ENCODE measurements at regions not wholly inside any gene's neighbourhood (a gene's known extent, or its start where the extent isn't known, plus 50 kb on each side); places are given as distances from the start of the nearest gene placed in this dataset.
"Not testable (repeated sequence)": the region's sequence is repeated elsewhere in the genome, so short reads cannot be mapped to it uniquely, and the experiment has no call there.

- DNase-seq, result no peak
Measured at GRCh38 chr6:165770397-165771082, 107.5 kb upstream of the PDE10A start.

DNA sequence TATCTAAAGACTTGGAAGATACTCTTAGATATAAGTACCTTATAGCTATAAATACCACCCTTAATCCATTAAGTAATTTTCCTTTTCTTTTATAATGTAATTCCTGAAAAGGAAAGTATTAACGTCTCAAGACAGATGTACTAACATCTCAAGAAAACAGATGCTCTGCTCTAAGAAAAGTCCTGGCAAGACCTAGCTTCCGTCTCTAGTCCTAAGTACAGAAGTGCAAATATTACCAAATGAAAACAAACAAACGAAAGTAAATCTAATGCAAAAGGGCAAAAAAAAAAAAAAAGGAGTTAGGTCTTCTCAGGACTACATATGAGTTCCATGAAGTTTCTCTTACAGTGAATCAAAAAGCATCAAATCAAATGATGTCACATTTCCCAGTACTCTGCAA lies 106.8 kb upstream of the PDE10A start:
- DNase-seq, result no peak

- DNase-seq, result no peak
Measured at GRCh38 chr6:165769401-165769800, 106.4 kb upstream of the PDE10A start.

DNA sequence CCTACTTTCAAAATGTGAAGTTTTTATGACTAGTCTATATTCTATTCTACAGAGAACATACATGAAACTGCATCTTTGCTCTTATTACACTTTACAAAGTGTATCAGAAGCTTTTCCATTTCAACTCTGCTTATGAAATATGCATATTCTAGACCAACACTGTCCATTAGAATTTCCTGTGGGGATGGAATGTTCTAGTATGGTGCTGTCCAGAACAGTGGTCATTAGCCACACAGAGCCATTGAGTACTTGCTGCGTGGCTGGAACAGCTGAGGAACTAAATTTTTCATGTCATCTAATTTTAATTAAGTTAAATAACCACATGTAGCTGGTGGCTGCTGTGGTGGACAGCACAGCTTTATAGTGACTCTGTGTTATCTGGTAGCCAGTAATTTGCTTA lies 105.9 kb upstream of the PDE10A start:
- DNase-seq, result no peak

- no peak for DNase-seq
Measured at GRCh38 chr6:165767228-165767627, 104.2 kb upstream of the PDE10A start.

GRCh38 chr6:165766457-165766856 lies 103.4 kb upstream of the PDE10A start:
- DNase-seq, result no peak

DNA sequence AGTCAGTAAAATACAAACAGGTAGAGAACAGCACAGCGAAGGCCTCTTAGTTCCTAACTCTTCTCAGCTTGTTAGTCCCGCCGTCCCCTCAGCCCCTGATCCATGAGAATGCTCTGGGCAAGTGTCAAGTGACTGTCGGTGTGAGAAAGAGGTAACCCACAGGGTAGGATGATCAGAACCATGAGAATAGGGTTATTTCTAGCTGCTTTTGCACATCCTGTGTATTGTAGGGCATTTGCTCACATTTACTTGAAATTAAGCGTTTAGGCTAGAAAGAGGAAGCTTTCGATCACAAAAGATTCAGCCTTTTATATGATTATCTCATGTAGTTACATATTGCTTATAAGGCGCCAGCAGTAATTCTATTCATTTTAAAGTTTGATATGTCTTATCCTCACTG lies 103.0 kb upstream of the PDE10A start:
- no peak for DNase-seq

GRCh38 chr6:165765256-165765655 lies 102.2 kb upstream of the PDE10A start:
- not testable (repeated sequence) for DNase-seq

GRCh38 chr6:165762876-165763275 lies 99.8 kb upstream of the PDE10A start:
- DNase-seq, result no peak

DNA sequence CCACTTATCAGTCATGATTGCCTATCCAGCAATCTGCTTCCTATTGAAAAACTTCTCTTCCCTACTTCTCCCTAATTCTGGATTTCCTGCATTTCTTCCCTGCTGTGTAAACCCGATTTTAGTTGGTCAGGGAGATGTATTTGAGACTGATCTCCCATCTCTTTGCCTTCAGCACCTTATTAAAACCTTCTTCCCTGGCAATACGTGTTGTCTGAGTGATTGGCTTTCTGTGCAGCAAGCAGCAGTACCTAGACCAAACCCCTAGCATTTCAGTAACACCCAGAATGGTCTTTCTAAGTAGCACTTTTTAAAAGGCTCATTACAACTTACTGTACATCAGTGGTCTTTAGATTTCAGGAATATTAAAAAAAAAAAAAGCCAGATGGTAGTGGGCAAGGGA lies 99.1 kb upstream of the PDE10A start:
- DNase-seq, result no peak

DNA sequence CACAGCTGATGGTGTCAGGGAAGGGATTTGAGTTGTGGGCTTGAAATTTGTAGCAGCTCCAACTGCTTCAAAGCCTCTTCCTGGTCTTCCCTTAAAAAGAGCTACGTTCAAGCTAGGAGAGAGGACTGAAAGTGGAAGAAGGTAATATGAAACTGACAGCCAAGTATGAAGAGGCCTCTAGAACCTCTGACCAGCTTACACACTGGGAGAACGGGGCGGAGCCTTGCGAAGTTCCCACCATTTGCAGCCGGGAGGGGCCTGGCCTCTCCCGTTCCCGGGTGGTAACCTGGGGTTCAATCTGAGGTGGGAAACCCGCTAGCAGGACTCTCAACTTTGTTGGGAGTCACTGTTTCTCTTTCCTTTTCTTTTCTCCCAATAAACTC lies 97.8 kb upstream of the PDE10A start:
- no peak for DNase-seq

- no peak for DNase-seq
Measured at GRCh38 chr6:165760126-165760802, 97.2 kb upstream of the PDE10A start.

- DNase-seq, result no peak
Measured at GRCh38 chr6:165758441-165758840, 95.4 kb upstream of the PDE10A start.

DNA sequence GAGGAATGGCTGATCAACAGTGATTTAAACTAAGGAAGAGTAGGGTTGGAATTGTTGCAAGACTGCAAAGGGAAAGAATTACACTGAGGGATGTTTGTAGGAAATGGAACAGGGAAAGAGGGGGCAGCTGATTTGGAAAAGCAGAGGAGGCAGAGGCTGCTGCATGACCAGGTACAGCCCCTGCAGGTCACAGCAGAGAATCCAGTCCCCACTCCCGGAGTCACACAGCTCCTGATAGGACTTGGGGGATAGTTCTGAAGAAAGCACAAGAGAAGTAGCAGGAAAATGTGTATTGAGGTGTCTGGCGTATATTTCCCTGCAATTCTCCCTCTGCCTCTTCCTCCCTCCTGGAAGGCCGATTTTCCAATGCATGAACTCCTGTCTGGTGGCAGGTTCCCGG lies 92.5 kb upstream of the PDE10A start:
- no peak for DNase-seq

DNA sequence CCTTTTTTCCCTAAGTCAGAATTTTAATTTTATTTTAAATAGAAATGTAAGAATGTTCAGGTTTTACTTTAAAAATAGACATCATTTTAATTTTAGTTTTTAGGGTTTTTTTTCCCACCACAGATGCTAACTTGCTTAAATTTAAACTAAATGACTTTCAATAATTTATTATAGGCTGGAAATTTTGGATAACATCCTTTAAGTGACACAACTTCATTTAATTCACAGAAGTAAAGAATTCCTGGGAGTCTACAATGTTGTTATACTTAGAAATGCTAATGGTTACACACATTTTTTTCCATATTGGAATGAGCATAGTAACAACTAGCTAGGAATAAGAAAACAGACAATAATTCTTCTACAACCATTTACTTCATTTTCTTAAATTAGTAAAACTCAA lies 90.5 kb upstream of the PDE10A start:
- no peak for DNase-seq

GRCh38 chr6:165752451-165752850 lies 89.4 kb upstream of the PDE10A start:
- no peak for DNase-seq

- no peak for DNase-seq
Measured at GRCh38 chr6:165751486-165751885, 88.4 kb upstream of the PDE10A start.

DNA sequence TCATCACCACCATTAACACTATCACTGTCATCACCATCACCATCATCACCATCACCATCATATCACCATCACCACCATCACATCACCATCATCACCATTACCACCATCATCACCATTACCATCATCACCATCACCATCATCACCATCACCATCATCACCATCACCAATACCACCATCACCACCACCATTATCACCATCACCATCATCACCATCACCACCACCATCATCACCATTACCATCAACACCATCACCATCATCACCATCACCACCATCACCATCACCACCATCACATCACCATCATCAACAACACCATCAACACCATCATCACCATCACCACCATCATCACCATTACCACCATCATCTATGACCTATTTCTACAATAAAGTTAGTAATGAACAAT lies 86.1 kb upstream of the PDE10A start:
- no peak for DNase-seq

GRCh38 chr6:165748390-165748789 lies 85.3 kb upstream of the PDE10A start:
- no peak for DNase-seq

DNA sequence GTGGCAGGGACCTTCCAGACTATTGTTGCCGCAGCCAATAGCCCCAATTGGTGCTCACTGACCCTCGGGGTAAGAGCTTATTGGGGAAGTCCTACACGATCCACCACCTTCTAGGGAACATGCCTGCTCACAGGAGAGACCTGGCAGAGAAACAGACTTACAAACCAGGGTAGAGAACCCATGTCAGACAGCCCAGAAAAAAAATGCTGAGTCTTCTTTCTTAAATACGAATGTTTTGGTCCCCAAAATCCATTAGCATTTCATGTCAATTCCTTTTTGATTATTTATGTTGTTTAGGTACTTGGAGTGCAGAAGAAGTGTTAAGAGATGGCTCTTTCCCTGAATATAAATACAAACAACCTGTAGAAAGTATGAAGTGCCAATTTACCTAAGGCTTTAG lies 84.9 kb upstream of the PDE10A start:
- no peak for DNase-seq

DNA sequence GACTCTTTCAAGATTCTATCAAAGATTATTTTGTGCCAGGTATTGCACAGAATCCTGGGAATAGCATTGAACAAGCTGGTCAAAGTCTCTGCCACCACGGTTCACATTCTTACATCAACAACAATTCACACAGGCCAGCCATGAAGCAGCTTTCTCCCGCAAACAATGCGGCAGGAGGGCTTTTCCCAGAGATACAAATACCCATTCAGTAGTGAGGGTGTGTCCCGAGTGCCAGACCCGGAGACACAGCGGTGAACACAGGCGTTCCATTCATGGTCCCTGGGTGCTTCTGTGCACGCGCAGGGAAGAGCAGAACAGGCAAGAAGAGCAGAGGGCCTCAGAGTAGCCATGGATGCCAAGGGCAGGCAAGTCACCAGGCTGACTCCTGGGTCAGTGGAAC lies 83.3 kb upstream of the PDE10A start:
- no peak for DNase-seq

DNA sequence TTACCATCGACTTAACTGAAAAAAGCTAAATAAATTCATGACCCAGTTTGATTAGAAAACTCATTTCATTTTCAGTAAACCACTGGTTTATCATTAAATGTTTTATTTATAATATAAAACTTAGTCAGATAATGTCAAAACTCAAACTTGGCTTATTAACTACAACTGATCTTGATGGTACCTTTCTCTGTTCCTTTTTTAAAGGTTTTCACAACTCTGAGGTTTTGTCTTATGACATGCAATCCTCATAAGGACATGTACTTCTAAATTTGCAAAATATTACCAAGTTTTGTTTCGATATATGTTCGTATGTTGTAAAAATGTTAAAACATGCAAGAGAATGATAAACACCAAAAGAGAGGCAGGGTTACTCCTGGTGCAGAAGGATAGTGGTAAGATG lies 82.5 kb upstream of the PDE10A start:
- DNase-seq, result no peak

DNA sequence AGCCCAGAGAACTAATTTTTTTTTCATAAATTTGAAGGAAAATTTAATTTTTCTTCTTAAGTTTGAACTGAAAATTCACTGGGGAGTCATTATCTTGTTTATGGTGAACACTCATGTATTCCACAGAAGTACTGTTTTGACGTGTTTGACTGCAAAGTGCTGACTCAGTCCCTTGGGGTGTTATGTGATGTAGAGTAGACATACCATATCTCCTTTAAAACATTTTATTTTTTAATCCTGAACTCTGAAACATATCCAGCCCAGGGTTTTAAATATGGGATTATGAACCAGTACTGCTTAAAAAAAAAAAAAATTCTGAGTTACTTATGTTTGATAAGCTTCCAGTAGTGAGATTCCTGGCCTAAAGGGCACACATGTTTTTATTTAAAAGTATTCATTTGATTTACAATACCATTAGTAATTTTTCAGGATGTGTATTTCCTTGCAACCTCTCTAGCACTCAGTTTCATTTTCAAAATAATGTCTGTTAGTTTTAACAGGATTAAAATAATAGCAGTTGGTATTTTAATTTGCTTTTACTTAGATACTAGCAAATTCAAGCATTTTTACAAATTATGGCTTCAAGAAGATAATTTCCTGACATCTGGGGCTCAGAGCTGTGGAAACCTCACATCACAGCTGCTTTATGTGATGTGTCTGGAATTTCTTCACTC lies 81.7 kb upstream of the PDE10A start:
- no peak for DNase-seq

DNA sequence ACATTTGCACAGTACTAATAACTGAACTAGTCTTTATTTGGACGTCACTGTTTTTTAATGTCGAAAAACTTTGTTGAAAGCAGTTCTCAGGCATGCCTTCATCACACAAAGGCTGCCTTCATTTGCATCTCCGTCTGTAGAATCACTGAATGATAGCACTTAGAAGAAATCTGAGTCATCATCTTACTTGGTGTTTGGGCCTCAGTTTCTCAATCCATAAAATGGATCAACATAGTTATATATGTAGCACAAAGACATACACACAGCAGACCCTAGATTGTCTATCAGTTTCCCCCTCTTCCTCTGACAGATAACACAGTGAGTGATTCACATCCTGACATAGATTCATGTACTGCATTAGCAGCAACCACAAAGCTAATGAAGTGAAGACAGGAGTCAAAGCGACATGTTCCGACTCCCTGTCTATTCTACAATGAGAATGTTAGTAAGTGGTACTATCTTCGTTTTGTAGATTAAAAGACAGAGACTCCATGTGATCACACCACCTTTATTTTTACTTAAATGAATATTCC lies 80.4 kb upstream of the PDE10A start:
- DNase-seq, result no peak
